SU-DHL-6 (cell line): ENCODE measurements at regions not wholly inside any gene's neighbourhood (a gene's known extent, or its start where the extent isn't known, plus 50 kb on each side); places are given as distances from the start of the nearest gene placed in this dataset.

Experiments used
- CTCF ChIP-seq: fragments of 200-600 bp; sonication (generic); IDR thresholded peaks from one replicate; pipeline ENCODE4 v1.5.1; 2017; ENCODE audit warnings: antibody characterized with exemption, mild to moderate bottlenecking, low read length, moderate library complexity; ENCODE audit not compliant: insufficient read depth, poor library complexity, severe bottlenecking
- EZH2phosphoT487 ChIP-seq: fragments of 200-600 bp; sonication (generic), shearing (Covaris generic); conservative IDR thresholded peaks from 2 replicates; pipeline ENCODE4 v1.6.1; 2018; ENCODE audit warnings: mild to moderate bottlenecking, antibody characterized with exemption, low read length, moderate library complexity, mixed read lengths

GRCh38 chr14:97198813-97199212 is 401.6 kb downstream of the VRK1 start:
- TF ChIP-seq CTCF, result no peak
- TF ChIP-seq EZH2phosphoT487, result no peak
